ENCODE measurements at regions not wholly inside any gene's neighbourhood (a gene's known extent, or its start where the extent isn't known, plus 50 kb on each side); places are given as distances from the start of the nearest gene placed in this dataset.

GRCh38 chr17:71158437-71158836, 962.4 kb upstream of the SOX9 start:
- H3K27ac ChIP-seq = no peak overlapping the region
- H3K4me1 ChIP-seq = no peaks in the 10 kb centered on the region
- H3K27me3 ChIP-seq = no peaks in the 10 kb centered on the region
- no peak overlapping the region for H3K4me3 ChIP-seq
- TF ChIP-seq CTCF (IDR thresholded peaks at IDR 0.05) = no peak
- intact Hi-C loops (cut with DNase I) = no loop called here
- DNase-seq (ENCODE audit: low spot score in 2 of 2) = no peak
- no peaks in the 10 kb centered on the region for H3K36me3 ChIP-seq
- no peaks in the 10 kb centered on the region for H3K9me3 ChIP-seq

DNA sequence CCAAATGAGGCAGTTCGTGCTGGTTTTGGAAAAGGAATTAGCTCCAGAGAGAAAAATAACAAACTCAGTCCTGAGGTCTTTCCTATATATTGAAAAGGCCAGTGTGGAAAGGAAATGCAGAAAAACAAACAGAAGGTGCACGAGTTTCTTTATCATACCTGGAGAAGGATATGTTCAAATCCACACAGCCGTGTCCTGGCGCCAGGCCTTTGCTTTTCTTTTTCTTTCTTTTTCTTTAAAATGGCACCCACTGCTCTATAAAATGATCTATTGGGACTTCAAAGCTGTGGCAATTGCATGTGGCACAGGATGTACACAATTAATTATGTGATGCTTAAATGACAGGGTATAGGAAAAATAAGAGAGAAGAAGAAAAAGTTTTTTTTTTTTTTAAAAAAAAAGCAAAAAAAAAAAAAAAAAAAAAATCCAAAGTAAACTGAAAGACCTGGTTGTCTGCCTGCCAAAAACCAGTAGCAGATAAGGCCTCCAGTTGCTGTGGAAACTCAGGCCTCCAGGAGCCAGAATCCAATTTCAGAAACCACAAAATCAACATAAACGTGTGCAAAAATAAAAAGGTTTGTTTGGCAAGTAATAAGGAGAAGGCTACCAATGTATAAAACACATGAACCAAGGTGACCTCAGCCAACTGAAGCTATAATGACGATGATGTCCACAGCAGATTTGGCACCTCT, 957.6 kb upstream of the SOX9 start:
- no peak for TF ChIP-seq CTCF (IDR thresholded peaks at IDR 0.05)
- Histone ChIP-seq H3K4me3 (no peak overlapping the region), H3K27ac (no peak overlapping the region), H3K27me3 (no peaks in the 10 kb centered on the region), H3K9me3 (no peaks in the 10 kb centered on the region), H3K4me1 (no peaks in the 10 kb centered on the region), H3K36me3 (no peaks in the 10 kb centered on the region)
- no peak for DNase-seq (ENCODE audit: low spot score in 2 of 2)
- intact Hi-C loops (cut with DNase I) = no loop called here

DNA sequence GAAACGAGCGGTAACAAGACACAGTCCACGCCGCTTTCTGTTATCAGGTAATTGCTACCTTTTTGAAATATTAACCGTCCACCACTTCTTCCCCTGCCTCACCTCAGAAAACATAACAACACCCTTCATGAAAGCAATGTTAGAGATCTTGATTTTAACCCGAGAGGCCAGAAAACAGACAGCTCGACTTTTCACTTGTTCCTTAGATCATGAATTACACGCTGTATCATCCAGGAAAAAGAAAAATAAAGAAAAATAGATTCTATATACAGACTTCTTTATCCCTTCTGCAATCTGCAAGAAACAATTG, 957.1 kb upstream of the SOX9 start:
- Histone ChIP-seq H3K27me3 (no peaks in the 10 kb centered on the region), H3K36me3 (no peaks in the 10 kb centered on the region), H3K4me3 (no peak overlapping the region), H3K27ac (no peak overlapping the region), H3K9me3 (no peaks in the 10 kb centered on the region), H3K4me1 (no peaks in the 10 kb centered on the region)
- intact Hi-C loops (cut with DNase I) = no loop called here
- no peak for TF ChIP-seq CTCF (IDR thresholded peaks at IDR 0.05)
- no peak for DNase-seq (ENCODE audit: low spot score in 2 of 2)

- DNase-seq (ENCODE audit: low spot score in 2 of 2) = no peak
- Histone ChIP-seq H3K27me3 (no peaks in the 10 kb centered on the region), H3K9me3 (no peaks in the 10 kb centered on the region), H3K36me3 (no peaks in the 10 kb centered on the region), H3K4me1 (no peaks in the 10 kb centered on the region), H3K27ac (no peak overlapping the region), H3K4me3 (no peak overlapping the region)
- no peak for TF ChIP-seq CTCF (IDR thresholded peaks at IDR 0.05)
- intact Hi-C loops (cut with DNase I) = no loop called here
Measured at GRCh38 chr17:71164561-71164960, 956.3 kb upstream of the SOX9 start.

DNA sequence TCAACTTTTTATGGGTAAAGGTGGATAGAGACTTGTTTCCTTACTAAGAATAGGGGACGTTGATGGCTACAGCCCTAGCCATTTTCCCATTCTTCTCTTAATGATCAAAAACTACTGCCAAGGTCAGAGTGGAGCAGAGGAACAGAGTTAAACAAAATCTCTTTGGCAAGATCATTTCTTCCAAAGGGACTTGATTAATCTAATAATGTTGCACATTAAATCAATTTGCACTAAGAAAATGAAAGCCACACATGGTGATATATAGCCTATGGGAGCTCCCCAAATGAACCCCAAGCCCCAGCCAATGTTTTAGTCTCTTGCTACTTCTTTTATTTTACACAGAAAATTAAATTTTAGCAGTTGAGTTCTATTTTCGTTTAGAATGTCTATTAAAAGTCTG, 954.5 kb upstream of the SOX9 start:
- Histone ChIP-seq H3K36me3 (no peaks in the 10 kb centered on the region), H3K27me3 (no peaks in the 10 kb centered on the region), H3K9me3 (no peaks in the 10 kb centered on the region), H3K27ac (no peak overlapping the region), H3K4me1 (no peaks in the 10 kb centered on the region), H3K4me3 (no peak overlapping the region)
- TF ChIP-seq CTCF (IDR thresholded peaks at IDR 0.05) = no peak
- intact Hi-C loops (cut with DNase I) = no loop called here
- DNase-seq (ENCODE audit: low spot score in 2 of 2) = no peak
